D721Med (cell line): ENCODE measurements at regions not wholly inside any gene's neighbourhood (a gene's known extent, or its start where the extent isn't known, plus 50 kb on each side); places are given as distances from the start of the nearest gene placed in this dataset.
A peak's percentile ranks its signal among the peaks of the same experiment; 100 is the strongest.

Source experiments
- DNase-seq: peaks from one replicate; pipeline ENCODE4 v3.0.0; 2011; ENCODE audit warnings: low spot score; ENCODE audit not compliant: insufficient read length
- FAIRE-seq: peaks from 2 replicates; lab custom pipeline; 2011; peaks lifted over from hg19 to GRCh38; lab: Jason Lieb, UNC
- CTCF ChIP-seq: IDR thresholded peaks from 2 replicates; pipeline ENCODE4 v1.5.1; 2012; ENCODE audit warnings: mild to moderate bottlenecking, control low read depth; ENCODE audit not compliant: insufficient read depth; ENCODE audit errors: missing control alignments

- FAIRE-seq (no peak), DNase-seq (no peak)
- TF ChIP-seq CTCF, result no peak
Measured at GRCh38 chr3:110384601-110385000, 687.0 kb upstream of the NECTIN3 start.

- no peak for TF ChIP-seq CTCF
- FAIRE-seq, result peak; percentile 11
Measured at GRCh38 chr3:110389005-110389404, 682.6 kb upstream of the NECTIN3 start.

GRCh38 chr3:110390372-110390771 lies 681.2 kb upstream of the NECTIN3 start:
- no peak for TF ChIP-seq CTCF
- DNase-seq, result no peak
- no peak for FAIRE-seq

More at GRCh38 chr3:110389005-110389404, 682.6 kb upstream of the NECTIN3 start:
- DNase-seq, result no peak

- TF ChIP-seq CTCF, result no peak
- no peak for FAIRE-seq
- no peak for DNase-seq
Measured at GRCh38 chr3:110391042-110391441, 680.6 kb upstream of the NECTIN3 start.

- FAIRE-seq (no peak), DNase-seq (no peak)
- TF ChIP-seq CTCF, result no peak
Measured at GRCh38 chr3:110391640-110392395, 679.8 kb upstream of the NECTIN3 start.

GRCh38 chr3:110393941-110394340 lies 677.7 kb upstream of the NECTIN3 start:
- no peak for DNase-seq
- FAIRE-seq, result no peak
- no peak for TF ChIP-seq CTCF

- FAIRE-seq (no peak), DNase-seq (no peak)
- TF ChIP-seq CTCF, result no peak
Measured at GRCh38 chr3:110397115-110397514, 674.5 kb upstream of the NECTIN3 start.
